ENCODE measurements at regions not wholly inside any gene's neighbourhood (a gene's known extent, or its start where the extent isn't known, plus 50 kb on each side); places are given as distances from the start of the nearest gene placed in this dataset.

GRCh38 chr13:108439556-108439955, 170.0 kb downstream of the TNFSF13B start:
- no peak for DNase-seq

GRCh38 chr13:108444448-108444847, 174.9 kb downstream of the TNFSF13B start:
- no peak for DNase-seq

GRCh38 chr13:108448891-108449290, 179.4 kb downstream of the TNFSF13B start:
- DNase-seq, result no peak

GRCh38 chr13:108451121-108451520, 178.3 kb upstream of the MYO16 start:
- DNase-seq, result no peak

GRCh38 chr13:108455320-108455719, 174.1 kb upstream of the MYO16 start:
- DNase-seq, result no peak

- no peak for DNase-seq
Observed at GRCh38 chr13:108460043-108460442, 169.4 kb upstream of the MYO16 start.

- no peak for DNase-seq
Observed at GRCh38 chr13:108460746-108461145, 168.7 kb upstream of the MYO16 start.

- no peak for DNase-seq
Observed at GRCh38 chr13:108463340-108463739, 166.1 kb upstream of the MYO16 start.

GRCh38 chr13:108470921-108471320, 158.5 kb upstream of the MYO16 start:
- DNase-seq, result no peak

- no peak for DNase-seq
Observed at GRCh38 chr13:108475181-108475580, 154.2 kb upstream of the MYO16 start.

GRCh38 chr13:108477376-108477775, 152.0 kb upstream of the MYO16 start:
- DNase-seq, result no peak

- DNase-seq, result no peak
Observed at GRCh38 chr13:108478179-108478578, 151.2 kb upstream of the MYO16 start.

GRCh38 chr13:108483981-108484380, 145.4 kb upstream of the MYO16 start:
- no peak for DNase-seq

- DNase-seq, result no peak
Observed at GRCh38 chr13:108486096-108486495, 143.3 kb upstream of the MYO16 start.

GRCh38 chr13:108494991-108495645, 134.3 kb upstream of the MYO16 start:
- DNase-seq, result no peak

GRCh38 chr13:108495646-108496361, 133.6 kb upstream of the MYO16 start:
- no peak for DNase-seq

GRCh38 chr13:108496362-108497210, 132.8 kb upstream of the MYO16 start:
- no peak for DNase-seq

- DNase-seq, result no peak
Observed at GRCh38 chr13:108500711-108501110, 128.7 kb upstream of the MYO16 start.

- no peak for DNase-seq
Observed at GRCh38 chr13:108508263-108508662, 121.1 kb upstream of the MYO16 start.

GRCh38 chr13:108525827-108526226, 103.6 kb upstream of the MYO16 start:
- DNase-seq, result no peak

GRCh38 chr13:108526286-108526685, 103.1 kb upstream of the MYO16 start:
- no peak for DNase-seq

GRCh38 chr13:108527844-108528243, 101.6 kb upstream of the MYO16 start:
- no peak for DNase-seq

GRCh38 chr13:108528303-108528702, 101.1 kb upstream of the MYO16 start:
- DNase-seq, result no peak

GRCh38 chr13:108533842-108534241, 95.6 kb upstream of the MYO16 start:
- DNase-seq, result no peak
